NCI-H69 (cell line): ENCODE measurements at regions not wholly inside any gene's neighbourhood (a gene's known extent, or its start where the extent isn't known, plus 50 kb on each side); places are given as distances from the start of the nearest gene placed in this dataset.
"Not testable (repeated sequence)": the region's sequence is repeated elsewhere in the genome, so short reads cannot be mapped to it uniquely, and the experiment has no call there.

ENCODE experiments used
- DNase-seq: peaks from one replicate; lab custom pipeline; 2025; lab: John Stamatoyannopoulos, UW

- no peak for DNase-seq
These were observed 306.2 kb downstream of the CCSER2 start for GRCh38 chr10:84634636-84635035.

GRCh38 chr10:84650628-84651027 is 322.2 kb downstream of the CCSER2 start:
- DNase-seq, result not testable (repeated sequence)

- DNase-seq, result peak; percentile 64
These were observed 326.3 kb downstream of the CCSER2 start for GRCh38 chr10:84654671-84655070.

GRCh38 chr10:84659027-84659426 is 330.6 kb downstream of the CCSER2 start:
- DNase-seq, result no peak

GRCh38 chr10:84659497-84660439 is 331.4 kb downstream of the CCSER2 start:
- no peak for DNase-seq

- DNase-seq, result no peak
These were observed 332.2 kb downstream of the CCSER2 start for GRCh38 chr10:84660450-84661159.

- no peak for DNase-seq
These were observed 336.8 kb downstream of the CCSER2 start for GRCh38 chr10:84665211-84665610.

- DNase-seq, result peak; percentile 26
These were observed 337.6 kb downstream of the CCSER2 start for GRCh38 chr10:84665883-84666463.

GRCh38 chr10:84668186-84668763 is 339.9 kb downstream of the CCSER2 start:
- peak; percentile 90 for DNase-seq

GRCh38 chr10:84675060-84675459 is 346.7 kb downstream of the CCSER2 start:
- DNase-seq, result no peak

GRCh38 chr10:84676536-84676935 is 348.1 kb downstream of the CCSER2 start:
- no peak for DNase-seq

GRCh38 chr10:84681781-84682180 is 353.4 kb downstream of the CCSER2 start:
- no peak for DNase-seq

- DNase-seq, result no peak
These were observed 355.2 kb downstream of the CCSER2 start for GRCh38 chr10:84683550-84683949.

GRCh38 chr10:84683980-84684740 is 355.8 kb downstream of the CCSER2 start:
- DNase-seq, result no peak

- peak; percentile 12 for DNase-seq
These were observed 356.8 kb downstream of the CCSER2 start for GRCh38 chr10:84685047-84685660.

- no peak for DNase-seq
These were observed 364.6 kb downstream of the CCSER2 start for GRCh38 chr10:84693006-84693405.

GRCh38 chr10:84695902-84696301 is 367.5 kb downstream of the CCSER2 start:
- no peak for DNase-seq

- DNase-seq, result no peak
These were observed 368.2 kb downstream of the CCSER2 start for GRCh38 chr10:84696610-84697009.

GRCh38 chr10:84698989-84699388 is 370.6 kb downstream of the CCSER2 start:
- no peak for DNase-seq

GRCh38 chr10:84700668-84701369 is 372.4 kb downstream of the CCSER2 start:
- DNase-seq, result no peak

GRCh38 chr10:84701370-84701720 is 373.0 kb downstream of the CCSER2 start:
- DNase-seq, result no peak
